ENCODE measurements at regions not wholly inside any gene's neighbourhood (a gene's known extent, or its start where the extent isn't known, plus 50 kb on each side); places are given as distances from the start of the nearest gene placed in this dataset.

GRCh38 chr12:92615086-92615485 is 87.7 kb upstream of the PLEKHG7 start:
- no peak for TF ChIP-seq ZNF843 (tag by site-specific recombination; IDR thresholded peaks at IDR 0.05)
- TF ChIP-seq MYNN (tag by site-specific recombination; IDR thresholded peaks at IDR 0.05; ENCODE audit: borderline replicate concordance), result no peak
- TF ChIP-seq CTCF (tag by site-specific recombination; IDR thresholded peaks at IDR 0.05), result no peak
- no peak for TF ChIP-seq ZNF571 (tag by site-specific recombination; IDR thresholded peaks at IDR 0.05)
- no peak for TF ChIP-seq ZNF670 (tag by site-specific recombination; IDR thresholded peaks at IDR 0.05; ENCODE audit: low read depth)
- TF ChIP-seq PBX3 (CRISPR knock-in tag; IDR thresholded peaks at IDR 0.05), result no peak
- no peak for TF ChIP-seq PRDM10 (tag by site-specific recombination; IDR thresholded peaks at IDR 0.05)
- no peak for TF ChIP-seq REST (tag by site-specific recombination; IDR thresholded peaks at IDR 0.05)
- no peak for TF ChIP-seq ZBTB10 (tag by site-specific recombination; IDR thresholded peaks at IDR 0.05)
- TF ChIP-seq ZBTB11 (tag by site-specific recombination; conservative IDR thresholded peaks at IDR 0.05; ENCODE audit: low read depth), result no peak
- no peak for TF ChIP-seq ZNF544 (tag by site-specific recombination; IDR thresholded peaks at IDR 0.05)
- no peak for TF ChIP-seq BCL11A (tag by site-specific recombination; IDR thresholded peaks at IDR 0.05; ENCODE audit: low read depth)
